K562 (cell line): ENCODE measurements at regions not wholly inside any gene's neighbourhood (a gene's known extent, or its start where the extent isn't known, plus 50 kb on each side); places are given as distances from the start of the nearest gene placed in this dataset.

Source experiments
- ESRRA ChIP-seq: fragments of 450-650 bp; IDR thresholded peaks from 2 replicates; pipeline ENCODE4 v1.6.1; 2014; ENCODE audit warnings: low read depth, mild to moderate bottlenecking, moderate library complexity, borderline replicate concordance
- HNRNPL ChIP-seq: fragments of 200-400 bp; formaldehyde crosslinking; IDR thresholded peaks from 2 replicates; pipeline ENCODE4 v1.6.1; 2017; ENCODE audit warnings: low read depth, mild to moderate bottlenecking, low read length
- HOXB6 ChIP-seq: fragments of 250-450 bp; sonication (Bioruptor Pico); IDR thresholded peaks from 2 replicates; pipeline ENCODE4 v1.5.1; 2022; ENCODE audit warnings: mild to moderate bottlenecking, borderline replicate concordance
- NBN ChIP-seq: fragments of 450-650 bp; IDR thresholded peaks from 2 replicates; pipeline ENCODE4 v1.6.1; 2016; ENCODE audit warnings: low read depth, mild to moderate bottlenecking
- NR2C2 ChIP-seq, 2 experiments: fragments of 200-800 bp in 1 of 2; sonication (Bioruptor generic) in 1 of 2; sonication (generic) in 1 of 2; formaldehyde crosslinking in 1 of 2; IDR thresholded peaks; 2 replicates each; pipeline versions ENCODE4 v1.6.1 to v1.8.0; 2016 to 2022; ENCODE audit warnings: mild to moderate bottlenecking in 1 of 2, missing compliant biosample characterization in 1 of 2, missing genetic modification characterization in 1 of 2, missing genetic modification reagents in 1 of 2
- RBFOX2 ChIP-seq: fragments of 200-400 bp; formaldehyde crosslinking; IDR thresholded peaks from 2 replicates; pipeline ENCODE4 v1.6.1; 2017; ENCODE audit warnings: low read depth, mild to moderate bottlenecking, low read length, moderate library complexity
- ZFP1 ChIP-seq: fragments of 450-650 bp; formaldehyde crosslinking; IDR thresholded peaks from 2 replicates; pipeline ENCODE4 v1.4.0; 2020; ENCODE audit warnings: mild to moderate bottlenecking, mixed read lengths
- ZSCAN32 ChIP-seq: fragments of 450-650 bp; formaldehyde crosslinking; IDR thresholded peaks from 2 replicates; pipeline ENCODE4 v1.4.0; 2020; ENCODE audit warnings: mild to moderate bottlenecking, moderate library complexity
- TF ChIP-seq, protein P1 (sequence below): fragments of 250-450 bp; sonication (Bioruptor Pico); IDR thresholded peaks from 2 replicates; pipeline ENCODE4 v1.5.0; 2021; ENCODE audit warnings: mild to moderate bottlenecking, borderline replicate concordance
- TF ChIP-seq, protein P2 (sequence below): fragments of 250-450 bp; sonication (Bioruptor Pico); IDR thresholded peaks from 2 replicates; pipeline ENCODE4 v1.5.0; 2020; ENCODE audit warnings: mild to moderate bottlenecking
- TF ChIP-seq, protein P3 (sequence below): fragments of 250-450 bp; sonication (Bioruptor Pico); IDR thresholded peaks from 2 replicates; pipeline ENCODE4 v1.5.0; 2021; ENCODE audit warnings: mild to moderate bottlenecking, moderate library complexity
- TF ChIP-seq, protein P4 (sequence below), 2 experiments: IDR thresholded peaks; 2 replicates each; pipeline ENCODE4 v1.6.1; 2011; ENCODE audit warnings: borderline replicate concordance in 1 of 2, control low read depth in 1 of 2, low read depth in 1 of 2, low read length in 1 of 2, mild to moderate bottlenecking in 1 of 2, mixed read lengths in 1 of 2, moderate library complexity in 1 of 2; ENCODE audit not compliant: insufficient read depth in 1 of 2, insufficient read length in 1 of 2, poor library complexity in 1 of 2, severe bottlenecking in 1 of 2; ENCODE audit errors: extremely low read depth in 1 of 2

DNA sequence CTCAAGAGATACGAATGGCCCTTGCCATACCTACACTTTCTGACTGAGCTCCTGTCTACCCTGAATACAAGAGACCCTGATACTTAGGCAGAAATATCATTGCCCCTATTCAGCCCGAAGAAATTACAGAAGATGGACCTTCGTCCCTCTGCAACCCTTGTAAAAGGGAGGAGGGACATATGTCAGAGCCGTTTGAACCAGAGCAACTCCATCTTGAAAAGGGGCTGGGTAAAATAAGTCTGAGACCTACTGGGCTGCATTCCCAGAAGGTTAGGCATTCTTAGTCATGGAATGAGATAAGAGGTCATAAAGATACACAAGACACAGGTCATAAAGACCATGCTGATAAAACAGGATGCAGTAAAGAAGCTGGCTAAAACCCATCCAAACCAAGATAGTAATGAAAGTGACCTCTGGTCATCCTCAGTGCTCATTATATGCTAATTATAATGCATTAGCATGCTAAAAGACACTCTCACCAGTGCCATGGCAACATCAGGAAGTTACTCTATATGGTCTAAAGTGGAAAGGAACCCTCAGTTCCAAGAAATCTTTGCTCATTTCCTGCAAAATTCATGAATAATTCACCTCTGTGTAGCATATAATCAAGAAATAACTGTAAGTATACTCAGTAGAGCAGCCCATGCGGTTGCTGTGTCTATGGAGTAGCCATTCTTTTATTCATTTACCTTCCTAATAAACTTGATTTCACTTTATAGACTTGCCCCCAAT lies 49.7 kb upstream of the GPD1L start (continued):
- TF ChIP-seq, protein P1, sequence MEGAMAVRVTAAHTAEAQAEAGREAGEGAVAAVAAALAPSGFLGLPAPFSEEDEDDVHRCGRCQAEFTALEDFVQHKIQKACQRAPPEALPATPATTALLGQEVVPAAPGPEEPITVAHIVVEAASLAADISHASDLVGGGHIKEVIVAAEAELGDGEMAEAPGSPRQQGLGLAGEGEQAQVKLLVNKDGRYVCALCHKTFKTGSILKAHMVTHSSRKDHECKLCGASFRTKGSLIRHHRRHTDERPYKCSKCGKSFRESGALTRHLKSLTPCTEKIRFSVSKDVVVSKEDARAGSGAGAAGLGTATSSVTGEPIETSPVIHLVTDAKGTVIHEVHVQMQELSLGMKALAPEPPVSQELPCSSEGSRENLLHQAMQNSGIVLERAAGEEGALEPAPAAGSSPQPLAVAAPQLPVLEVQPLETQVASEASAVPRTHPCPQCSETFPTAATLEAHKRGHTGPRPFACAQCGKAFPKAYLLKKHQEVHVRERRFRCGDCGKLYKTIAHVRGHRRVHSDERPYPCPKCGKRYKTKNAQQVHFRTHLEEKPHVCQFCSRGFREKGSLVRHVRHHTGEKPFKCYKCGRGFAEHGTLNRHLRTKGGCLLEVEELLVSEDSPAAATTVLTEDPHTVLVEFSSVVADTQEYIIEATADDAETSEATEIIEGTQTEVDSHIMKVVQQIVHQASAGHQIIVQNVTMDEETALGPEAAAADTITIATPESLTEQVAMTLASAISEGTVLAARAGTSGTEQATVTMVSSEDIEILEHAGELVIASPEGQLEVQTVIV (CRISPR knock-in tag), result no peak
- TF ChIP-seq, protein P2, sequence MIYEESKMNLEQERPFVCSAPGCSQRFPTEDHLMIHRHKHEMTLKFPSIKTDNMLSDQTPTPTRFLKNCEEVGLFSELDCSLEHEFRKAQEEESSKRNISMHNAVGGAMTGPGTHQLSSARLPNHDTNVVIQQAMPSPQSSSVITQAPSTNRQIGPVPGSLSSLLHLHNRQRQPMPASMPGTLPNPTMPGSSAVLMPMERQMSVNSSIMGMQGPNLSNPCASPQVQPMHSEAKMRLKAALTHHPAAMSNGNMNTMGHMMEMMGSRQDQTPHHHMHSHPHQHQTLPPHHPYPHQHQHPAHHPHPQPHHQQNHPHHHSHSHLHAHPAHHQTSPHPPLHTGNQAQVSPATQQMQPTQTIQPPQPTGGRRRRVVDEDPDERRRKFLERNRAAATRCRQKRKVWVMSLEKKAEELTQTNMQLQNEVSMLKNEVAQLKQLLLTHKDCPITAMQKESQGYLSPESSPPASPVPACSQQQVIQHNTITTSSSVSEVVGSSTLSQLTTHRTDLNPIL (CRISPR knock-in tag), result no peak
- TF ChIP-seq ZFP1 (CRISPR knock-in tag) (0 out of 2 replicates have a peak, but pooled peaks have one; percentile 47), NBN (no peak), RBFOX2 (no peak), ZSCAN32 (CRISPR knock-in tag) (0 out of 2 replicates have a peak, but pooled peaks have one; percentile 32), HNRNPL (no peak), HOXB6 (no peak), NR2C2 (CRISPR knock-in tag; IDR thresholded peaks at IDR 0.05) (no peak), NR2C2 (tag; IDR thresholded peaks at IDR 0.05) (peak; percentile 71), ESRRA (no peak)
- TF ChIP-seq, protein P3, sequence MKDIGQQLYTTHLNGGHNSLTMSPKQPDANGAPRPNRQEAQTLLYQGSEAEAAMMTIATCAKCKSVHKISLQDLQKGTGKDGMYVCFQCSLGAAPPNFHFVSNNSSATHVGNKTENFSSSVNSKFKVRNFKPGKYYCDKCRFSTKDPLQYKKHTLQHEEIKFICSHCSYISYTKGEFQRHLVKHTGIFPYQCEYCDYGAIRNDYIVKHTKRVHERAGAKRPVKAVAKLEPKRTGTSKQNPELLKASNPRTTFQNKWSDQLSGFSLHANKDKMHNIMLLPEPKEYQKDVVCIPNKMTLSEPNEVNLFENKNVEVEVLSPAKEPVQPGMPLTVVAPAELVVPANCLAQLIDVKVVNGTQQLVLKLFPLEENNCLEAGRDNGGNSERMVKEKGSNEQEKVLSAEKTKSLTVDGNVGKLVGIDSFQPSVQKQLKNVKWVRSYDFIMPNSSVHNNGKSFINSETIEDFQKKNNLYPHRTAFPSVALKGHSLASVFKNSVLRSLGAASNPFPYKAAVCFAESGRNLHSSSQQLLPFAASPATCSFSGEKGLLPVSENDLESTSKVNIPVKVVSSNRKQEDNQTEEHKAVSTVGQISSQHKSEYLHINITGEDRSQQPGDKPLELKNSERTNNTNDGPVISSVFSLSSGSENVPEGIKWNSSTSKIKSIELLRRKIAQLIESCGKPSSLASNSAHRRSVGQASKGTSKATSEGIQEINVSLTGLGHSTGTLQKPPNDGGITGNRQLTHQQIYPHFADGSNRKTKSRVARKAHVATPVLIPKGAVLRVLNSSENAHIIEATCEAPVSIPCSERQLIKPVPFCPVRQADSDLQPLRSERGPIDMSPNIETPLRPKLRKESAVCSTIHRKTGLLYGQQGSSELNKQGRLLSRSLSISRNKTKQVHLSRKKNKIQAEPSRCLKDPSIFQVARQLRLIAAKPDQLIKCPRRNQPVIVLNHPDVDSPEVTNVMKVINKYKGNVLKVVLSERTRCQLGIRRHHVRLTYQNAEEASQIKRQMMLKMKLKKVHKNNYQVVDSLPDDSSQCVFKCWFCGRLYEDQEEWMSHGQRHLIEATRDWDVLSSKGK (CRISPR knock-in tag), result no peak
- TF ChIP-seq, protein P4, sequence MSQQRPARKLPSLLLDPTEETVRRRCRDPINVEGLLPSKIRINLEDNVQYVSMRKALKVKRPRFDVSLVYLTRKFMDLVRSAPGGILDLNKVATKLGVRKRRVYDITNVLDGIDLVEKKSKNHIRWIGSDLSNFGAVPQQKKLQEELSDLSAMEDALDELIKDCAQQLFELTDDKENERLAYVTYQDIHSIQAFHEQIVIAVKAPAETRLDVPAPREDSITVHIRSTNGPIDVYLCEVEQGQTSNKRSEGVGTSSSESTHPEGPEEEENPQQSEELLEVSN (IDR thresholded peaks at IDR 0.05; ENCODE audit: borderline replicate concordance in 1 of 2, extremely low read depth in 1 of 2, insufficient read depth in 1 of 2, insufficient read length in 1 of 2, low read depth in 1 of 2, low read length in 1 of 2, poor library complexity in 1 of 2, severe bottlenecking in 1 of 2), result no peak
